Common myeloid progenitor, CD34-positive (primary cell): ENCODE measurements at regions not wholly inside any gene's neighbourhood (a gene's known extent, or its start where the extent isn't known, plus 50 kb on each side); places are given as distances from the start of the nearest gene placed in this dataset.

ENCODE experiments used
- CTCF ChIA-PET: fragments of 350-600 bp; sonication (Branson Sonifier 250); formaldehyde crosslinking; loops from one replicate; lab custom pipeline; 2021; ENCODE audit warnings: antibody characterized with exemption; lab: Charles Lee
- POLR2A ChIA-PET: fragments of 350-600 bp; sonication (Branson Sonifier 250); formaldehyde crosslinking; loops from one replicate; lab custom pipeline; 2021; ENCODE audit warnings: antibody characterized with exemption; lab: Charles Lee
- DNase-seq, 3 donors: peaks; one replicate each; pipeline versions ENCODE4 v3.0.0 to v3.0.0-alpha.2; 2013
- H3K27ac ChIP-seq, 2 experiments: 1 replicate in 1 of 2; 2 replicates in 1 of 2; pipeline ENCODE4 v1.7.0; 2013; ENCODE audit warnings: inconsistent platforms in 2 of 2, low read length in 2 of 2, mild to moderate bottlenecking in 2 of 2, low read depth in 1 of 2, moderate library complexity in 1 of 2; ENCODE audit not compliant: severe bottlenecking in 2 of 2, insufficient read depth in 1 of 2, poor library complexity in 1 of 2
- H3K27me3 ChIP-seq, 5 experiments: replicated peaks in 2 of 5; 1 replicate in 3 of 5; 2 replicates in 2 of 5; pipeline versions ENCODE4 v1.6.1 to v1.7.0; 2013; ENCODE audit warnings: low read length in 4 of 5, mild to moderate bottlenecking in 2 of 5, moderate library complexity in 2 of 5, inconsistent platforms in 1 of 5; ENCODE audit not compliant: insufficient read depth in 5 of 5, control insufficient read depth in 4 of 5
- H3K36me3 ChIP-seq, 4 experiments: 1 replicate in 2 of 4; 2 replicates in 2 of 4; pipeline versions ENCODE4 v1.6.1 to v1.7.0; 2013; ENCODE audit warnings: low read length in 3 of 4, control low read depth in 1 of 4, mild to moderate bottlenecking in 1 of 4; ENCODE audit not compliant: control insufficient read depth in 4 of 4, insufficient read depth in 4 of 4
- H3K4me1 ChIP-seq, 4 experiments: 1 replicate in 3 of 4; 2 replicates in 1 of 4; pipeline versions ENCODE4 v1.6.1 to v1.7.1; 2013; ENCODE audit warnings: low read length in 3 of 4, mild to moderate bottlenecking in 3 of 4, control low read depth in 1 of 4, inconsistent platforms in 1 of 4, moderate library complexity in 1 of 4; ENCODE audit not compliant: control insufficient read depth in 4 of 4, insufficient read depth in 4 of 4; ENCODE audit errors: control extremely low read depth in 1 of 4
- H3K4me3 ChIP-seq, 7 experiments: 1 replicate in 4 of 7; 2 replicates in 3 of 7; pipeline versions ENCODE4 v1.5.1 to v1.7.0; 2013; ENCODE audit warnings: mild to moderate bottlenecking in 7 of 7, low read length in 6 of 7, moderate library complexity in 6 of 7, inconsistent platforms in 2 of 7, low read depth in 2 of 7, control low read depth in 1 of 7; ENCODE audit not compliant: insufficient read depth in 4 of 7, control insufficient read depth in 1 of 7; ENCODE audit errors: extremely low read depth in 1 of 7
- H3K9me3 ChIP-seq, 5 experiments: 1 replicate in 4 of 5; 2 replicates in 1 of 5; pipeline versions ENCODE4 v1.6.1 to v1.7.1; 2013; ENCODE audit warnings: low read length in 4 of 5, mild to moderate bottlenecking in 2 of 5, inconsistent platforms in 1 of 5, low read depth in 1 of 5, moderate library complexity in 1 of 5; ENCODE audit not compliant: control insufficient read depth in 4 of 5, insufficient read depth in 2 of 5; ENCODE audit errors: control extremely low read depth in 1 of 5
- WGBS: methylation state at CpG from one replicate; pipeline ENCODE4 v1.1.5; 2013; ENCODE audit not compliant: insufficient coverage; 5-methylcytosine and 5-hydroxymethylcytosine counted together

- Histone ChIP-seq H3K4me1 (no peaks in the 10 kb centered on the region), H3K4me3 (no peak overlapping the region), H3K27me3 (no peaks in the 10 kb centered on the region), H3K9me3 (no peaks in the 10 kb centered on the region), H3K36me3 (no peaks in the 10 kb centered on the region), H3K27ac (no peak overlapping the region)
- no CpG with 5 or more reads among the region's 1 CpG for WGBS
- ChIA-PET CTCF (no interaction called here), POLR2A (no interaction called here)
- DNase-seq, result no peak
These were observed 928.3 kb downstream of the NR2F1-AS1 start for GRCh38 chr5:92652756-92653155.

GRCh38 chr5:92644266-92644886 is 936.6 kb downstream of the NR2F1-AS1 start:
- no peaks in the 10 kb centered on the region for H3K4me1 ChIP-seq

GRCh38 chr5:92641031-92641962 is 939.7 kb downstream of the NR2F1-AS1 start:
- peaks cover 0 to 1% (median 0%) of the 10 kb centered on the region in 5 experiments for H3K9me3 ChIP-seq
- CTCF ChIA-PET, result no interaction called here
- no peak overlapping the region for H3K4me3 ChIP-seq
- no peaks in the 10 kb centered on the region for H3K36me3 ChIP-seq
- DNase-seq, result no peak
- H3K4me1 ChIP-seq, result no peaks in the 10 kb centered on the region
- no peak overlapping the region for H3K27ac ChIP-seq
- peaks cover 0 to 3% (median 0%) of the 10 kb centered on the region in 5 experiments for H3K27me3 ChIP-seq
- WGBS, result 18% methylated on average over 4 of the region's 10 CpGs
- POLR2A ChIA-PET, result no interaction called here

More at GRCh38 chr5:92644266-92644886, 936.6 kb downstream of the NR2F1-AS1 start:
- CTCF ChIA-PET, result no interaction called here
- Histone ChIP-seq H3K9me3 (no peaks in the 10 kb centered on the region), H3K27ac (no peak overlapping the region), H3K36me3 (no peaks in the 10 kb centered on the region), H3K27me3 (peaks cover 0 to 3% (median 0%) of the 10 kb centered on the region in 5 experiments), H3K4me3 (no peak overlapping the region)
- POLR2A ChIA-PET, result no interaction called here
- WGBS, result 73% methylated on average over 4 of the region's 4 CpGs
- DNase-seq, result no peak

GRCh38 chr5:92640340-92640739 is 940.7 kb downstream of the NR2F1-AS1 start:
- H3K27me3 ChIP-seq, result peaks cover 0 to 3% (median 0%) of the 10 kb centered on the region in 5 experiments
- POLR2A ChIA-PET, result no interaction called here
- H3K4me1 ChIP-seq, result no peaks in the 10 kb centered on the region
- H3K4me3 ChIP-seq, result no peak overlapping the region
- CTCF ChIA-PET, result no interaction called here
- peaks cover 0 to 1% (median 0%) of the 10 kb centered on the region in 5 experiments for H3K9me3 ChIP-seq
- WGBS, result 83% methylated on average over 1 of the region's 3 CpGs
- no peak for DNase-seq
- no peaks in the 10 kb centered on the region for H3K36me3 ChIP-seq
- no peak overlapping the region for H3K27ac ChIP-seq

- DNase-seq, result no peak
- Histone ChIP-seq H3K36me3 (no peaks in the 10 kb centered on the region), H3K27ac (no peak overlapping the region), H3K9me3 (peaks cover 0 to 1% (median 0%) of the 10 kb centered on the region in 5 experiments), H3K4me1 (no peaks in the 10 kb centered on the region), H3K4me3 (no peak overlapping the region), H3K27me3 (peaks cover 0 to 3% (median 0%) of the 10 kb centered on the region in 5 experiments)
- CTCF ChIA-PET, result no interaction called here
- WGBS, result 100% methylated on average over 2 of the region's 4 CpGs
- POLR2A ChIA-PET, result no interaction called here
These were observed 943.1 kb downstream of the NR2F1-AS1 start for GRCh38 chr5:92637960-92638359.

- H3K4me1 ChIP-seq, result no peaks in the 10 kb centered on the region
- 83% methylated on average over 1 of the region's 2 CpGs for WGBS
- no peak overlapping the region for H3K4me3 ChIP-seq
- peaks cover 0 to 3% (median 0%) of the 10 kb centered on the region in 5 experiments for H3K27me3 ChIP-seq
- POLR2A ChIA-PET, result no interaction called here
- H3K27ac ChIP-seq, result no peak overlapping the region
- H3K9me3 ChIP-seq, result peaks cover 0 to 1% (median 0%) of the 10 kb centered on the region in 5 experiments
- DNase-seq, result no peak
- CTCF ChIA-PET, result interaction anchor here (0.9 kb wide), 1 partner anchor 106 kb away, joined by 3 read pairs; no protein-coding TSS in a partner anchor
- no peaks in the 10 kb centered on the region for H3K36me3 ChIP-seq
These were observed 943.8 kb downstream of the NR2F1-AS1 start for GRCh38 chr5:92637247-92637646.

- CTCF ChIA-PET, result no interaction called here
- no peak overlapping the region for H3K27ac ChIP-seq
- POLR2A ChIA-PET, result no interaction called here
- no peaks in the 10 kb centered on the region for H3K4me1 ChIP-seq
- H3K36me3 ChIP-seq, result no peaks in the 10 kb centered on the region
- 92% methylated on average over 7 of the region's 11 CpGs for WGBS
- no peaks in the 10 kb centered on the region for H3K27me3 ChIP-seq
- peaks cover 0 to 1% (median 0%) of the 10 kb centered on the region in 5 experiments for H3K9me3 ChIP-seq
- DNase-seq, result no peak
- no peak overlapping the region for H3K4me3 ChIP-seq
These were observed 946.0 kb downstream of the NR2F1-AS1 start for GRCh38 chr5:92635001-92635461.
